Fibroblast of skin of scalp (primary cell): ENCODE measurements at regions not wholly inside any gene's neighbourhood (a gene's known extent, or its start where the extent isn't known, plus 50 kb on each side); places are given as distances from the start of the nearest gene placed in this dataset.

ENCODE experiments used
- DNase-seq: peaks from one replicate; pipeline ENCODE4 v3.0.0-alpha.2; 2013

- DNase-seq, result no peak
These were observed 406.1 kb downstream of the PRDM2 start for GRCh38 chr1:14106126-14106525.

- no peak for DNase-seq
These were observed 406.8 kb downstream of the PRDM2 start for GRCh38 chr1:14106679-14107313.

- no peak for DNase-seq
These were observed 408.6 kb downstream of the PRDM2 start for GRCh38 chr1:14108356-14109275.

- DNase-seq, result no peak
These were observed 409.3 kb downstream of the PRDM2 start for GRCh38 chr1:14109276-14109635.

- DNase-seq, result no peak
These were observed 410.1 kb downstream of the PRDM2 start for GRCh38 chr1:14110040-14110439.

- no peak for DNase-seq
These were observed 411.1 kb downstream of the PRDM2 start for GRCh38 chr1:14111121-14111520.

- no peak for DNase-seq
These were observed 412.6 kb downstream of the PRDM2 start for GRCh38 chr1:14112613-14113012.

- no peak for DNase-seq
These were observed 413.3 kb downstream of the PRDM2 start for GRCh38 chr1:14113271-14113670.

- peak; percentile 55 for DNase-seq
These were observed 414.0 kb downstream of the PRDM2 start for GRCh38 chr1:14113841-14114567.

- DNase-seq, result no peak
These were observed 416.0 kb downstream of the PRDM2 start for GRCh38 chr1:14115976-14116375.

- no peak for DNase-seq
These were observed 417.7 kb downstream of the PRDM2 start for GRCh38 chr1:14117700-14118099.

GRCh38 chr1:14118691-14119485 lies 418.9 kb downstream of the PRDM2 start:
- DNase-seq, result no peak

GRCh38 chr1:14120895-14121294 lies 420.9 kb downstream of the PRDM2 start:
- DNase-seq, result no peak

GRCh38 chr1:14128096-14128495 lies 428.1 kb downstream of the PRDM2 start:
- no peak for DNase-seq

- DNase-seq, result no peak
These were observed 429.0 kb downstream of the PRDM2 start for GRCh38 chr1:14129009-14129408.

- no peak for DNase-seq
These were observed 435.1 kb downstream of the PRDM2 start for GRCh38 chr1:14135070-14135469.

- no peak for DNase-seq
These were observed 436.3 kb downstream of the PRDM2 start for GRCh38 chr1:14136152-14136763.

- no peak for DNase-seq
These were observed 436.9 kb downstream of the PRDM2 start for GRCh38 chr1:14136881-14137280.

- no peak for DNase-seq
These were observed 437.6 kb downstream of the PRDM2 start for GRCh38 chr1:14137411-14138134.

GRCh38 chr1:14138135-14138506 lies 438.1 kb downstream of the PRDM2 start:
- no peak for DNase-seq

- DNase-seq, result no peak
These were observed 438.7 kb downstream of the PRDM2 start for GRCh38 chr1:14138687-14139086.
